NB4 (cell line): ENCODE measurements at regions not wholly inside any gene's neighbourhood (a gene's known extent, or its start where the extent isn't known, plus 50 kb on each side); places are given as distances from the start of the nearest gene placed in this dataset.

ENCODE experiments used
- DNase-seq: peaks from one replicate; pipeline ENCODE4 v3.0.0; 2010; ENCODE audit warnings: low read depth
- H3K4me3 ChIP-seq: one replicate; pipeline ENCODE4 v1.5.1; 2011; ENCODE audit warnings: mild to moderate bottlenecking, low read depth, low read length, moderate library complexity
- CTCF ChIP-seq: IDR thresholded peaks from one replicate; pipeline ENCODE4 v1.5.1; 2012; ENCODE audit warnings: low read depth, low read length
- MAX ChIP-seq: IDR thresholded peaks from 2 replicates; pipeline ENCODE4 v1.6.1; 2011; ENCODE audit warnings: low read depth, low read length
- MYC ChIP-seq: IDR thresholded peaks from 2 replicates; pipeline ENCODE4 v1.6.1; 2011; ENCODE audit warnings: low read depth, low read length
- POLR2A ChIP-seq: IDR thresholded peaks from 2 replicates; pipeline ENCODE4 v1.6.1; 2011; ENCODE audit warnings: mild to moderate bottlenecking; ENCODE audit not compliant: insufficient read length; ENCODE audit errors: extremely low read depth

- no peak for DNase-seq
- H3K4me3 ChIP-seq = no peak overlapping the region
- TF ChIP-seq MYC = no peak
- TF ChIP-seq POLR2A = no peak
- no peak for TF ChIP-seq MAX
- TF ChIP-seq CTCF = no peak
Observed at GRCh38 chr6:134481966-134482365, 164.1 kb upstream of the SGK1 start.

GRCh38 chr6:134480593-134480992 lies 162.7 kb upstream of the SGK1 start:
- no peak for DNase-seq
- no peak for TF ChIP-seq MAX
- no peak for TF ChIP-seq MYC
- no peak for TF ChIP-seq POLR2A
- TF ChIP-seq CTCF = no peak
- H3K4me3 ChIP-seq = no peak overlapping the region

GRCh38 chr6:134478764-134479399 lies 161.0 kb upstream of the SGK1 start:
- DNase-seq = no peak
- TF ChIP-seq POLR2A = no peak
- TF ChIP-seq MYC = no peak
- no peak for TF ChIP-seq CTCF
- no peak for TF ChIP-seq MAX
- H3K4me3 ChIP-seq = no peak overlapping the region

- TF ChIP-seq MYC = no peak
- TF ChIP-seq MAX = no peak
- no peak for TF ChIP-seq POLR2A
- TF ChIP-seq CTCF = no peak
- no peak overlapping the region for H3K4me3 ChIP-seq
- no peak for DNase-seq
Observed at GRCh38 chr6:134477991-134478635, 160.2 kb upstream of the SGK1 start.

- no peak overlapping the region for H3K4me3 ChIP-seq
- no peak for TF ChIP-seq MYC
- no peak for TF ChIP-seq MAX
- no peak for TF ChIP-seq CTCF
- no peak for TF ChIP-seq POLR2A
Observed at GRCh38 chr6:134474955-134475354, 157.0 kb upstream of the SGK1 start.

More at GRCh38 chr6:134474955-134475354, 157.0 kb upstream of the SGK1 start:
- DNase-seq = no peak
